ENCODE measurements at regions not wholly inside any gene's neighbourhood (a gene's known extent, or its start where the extent isn't known, plus 50 kb on each side); places are given as distances from the start of the nearest gene placed in this dataset.
"Not testable (repeated sequence)": the region's sequence is repeated elsewhere in the genome, so short reads cannot be mapped to it uniquely, and the experiment has no call there.

DNA sequence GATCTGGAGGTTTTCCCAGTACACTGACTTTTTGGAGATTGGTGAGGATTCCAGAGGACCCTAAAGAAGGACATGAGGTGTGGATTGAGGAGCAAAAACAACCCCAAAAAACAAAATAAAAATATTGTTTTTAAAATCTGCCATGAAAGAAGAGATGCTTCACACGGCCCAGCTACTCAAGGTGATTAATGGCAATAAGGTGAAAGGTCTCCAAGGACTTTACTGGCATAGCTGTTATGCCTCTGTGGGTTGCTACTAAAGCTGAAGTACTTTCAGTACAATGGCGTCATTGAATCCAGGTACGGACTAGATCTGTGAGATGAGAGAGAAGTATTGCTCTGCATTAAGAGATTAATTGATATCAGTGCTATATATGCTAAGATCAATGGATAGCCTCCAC is 606.4 kb downstream of the TDRD15 start:
- FAIRE-seq = no peak

DNA sequence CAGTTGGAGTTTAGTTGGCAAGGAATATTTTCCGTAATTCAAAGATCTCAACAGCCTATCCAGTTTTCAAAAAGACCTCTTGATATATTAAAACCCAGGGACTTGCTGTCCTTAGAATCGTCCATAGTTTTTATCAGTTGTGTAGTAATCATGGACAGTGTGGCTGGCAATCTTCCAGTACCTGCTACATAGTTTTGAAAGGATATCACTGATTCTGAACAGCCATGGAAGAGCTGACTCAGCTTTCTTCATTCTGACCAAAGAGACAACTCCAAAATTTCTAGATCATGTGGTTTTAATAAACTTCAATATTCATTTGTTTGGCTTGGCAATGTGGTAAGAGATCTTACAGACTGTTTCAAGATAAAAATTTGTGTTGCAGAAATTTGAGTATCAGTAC is 616.7 kb downstream of the TDRD15 start:
- no peak for FAIRE-seq

DNA sequence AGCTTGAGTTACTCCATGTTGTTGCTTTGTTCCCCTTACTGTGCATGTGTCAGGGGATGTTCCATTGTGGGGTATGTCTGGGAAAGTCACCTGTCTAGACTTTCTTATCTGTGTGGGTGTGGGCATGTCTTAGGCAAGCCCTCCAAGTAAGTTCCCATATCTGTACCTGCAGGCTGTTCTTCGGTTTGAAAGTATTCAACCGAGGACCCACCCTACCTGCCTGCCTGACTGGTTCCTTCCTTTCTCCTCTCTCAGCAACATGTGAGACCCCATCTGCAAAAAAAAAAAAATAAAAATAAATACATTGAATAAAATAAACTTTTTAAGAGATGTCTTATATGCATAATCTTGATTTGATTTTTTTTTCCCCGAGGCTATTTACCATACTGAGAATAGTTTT is 622.7 kb downstream of the TDRD15 start:
- FAIRE-seq = no peak

DNA sequence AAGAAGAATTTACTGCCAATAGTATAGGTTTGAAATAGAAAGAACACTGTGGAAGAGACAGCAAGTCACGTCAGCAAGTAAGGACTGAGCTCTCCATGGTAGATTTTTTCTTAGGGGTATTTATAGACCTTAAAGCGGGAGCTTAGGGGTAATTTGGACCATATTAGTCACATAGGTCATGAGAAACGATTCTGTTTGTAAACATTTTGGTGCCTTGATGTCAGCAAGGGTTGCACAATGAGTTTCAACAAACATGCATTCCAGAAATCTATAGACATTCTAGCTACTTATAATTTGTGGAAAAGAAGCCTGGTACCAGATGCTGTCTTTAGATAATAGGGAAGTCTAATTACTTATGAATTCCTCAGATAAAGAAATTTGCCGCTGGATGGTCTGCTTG is 624.7 kb downstream of the TDRD15 start:
- no peak for FAIRE-seq

DNA sequence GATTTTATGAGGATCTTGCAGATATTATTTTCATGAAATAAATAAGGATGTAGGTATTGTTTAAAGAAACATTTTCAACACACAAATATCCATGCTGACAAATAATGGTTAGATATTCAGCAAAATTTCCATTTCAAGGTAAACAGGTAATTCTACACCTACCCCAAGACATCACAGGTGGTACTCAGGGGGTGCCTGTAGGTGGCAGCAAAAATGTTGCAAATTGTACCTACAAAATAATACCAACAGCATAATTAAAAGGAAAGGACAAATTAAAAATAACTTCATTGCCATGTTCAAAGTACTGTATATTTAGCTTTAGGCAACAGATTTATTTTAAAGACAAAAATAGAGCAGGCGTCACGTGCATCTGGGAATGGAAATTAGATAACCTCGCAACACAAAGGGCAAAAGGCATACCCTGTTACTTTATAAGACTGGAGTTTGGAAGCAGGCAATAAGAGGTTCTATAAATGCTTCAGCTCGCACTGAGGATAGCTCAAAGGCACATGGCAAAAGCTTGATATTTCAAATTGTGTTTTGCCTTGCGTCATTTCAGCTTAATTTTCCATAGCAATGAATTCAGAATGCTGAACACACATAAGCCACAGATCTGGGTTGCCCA is 630.5 kb downstream of the TDRD15 start:
- no peak for FAIRE-seq

DNA sequence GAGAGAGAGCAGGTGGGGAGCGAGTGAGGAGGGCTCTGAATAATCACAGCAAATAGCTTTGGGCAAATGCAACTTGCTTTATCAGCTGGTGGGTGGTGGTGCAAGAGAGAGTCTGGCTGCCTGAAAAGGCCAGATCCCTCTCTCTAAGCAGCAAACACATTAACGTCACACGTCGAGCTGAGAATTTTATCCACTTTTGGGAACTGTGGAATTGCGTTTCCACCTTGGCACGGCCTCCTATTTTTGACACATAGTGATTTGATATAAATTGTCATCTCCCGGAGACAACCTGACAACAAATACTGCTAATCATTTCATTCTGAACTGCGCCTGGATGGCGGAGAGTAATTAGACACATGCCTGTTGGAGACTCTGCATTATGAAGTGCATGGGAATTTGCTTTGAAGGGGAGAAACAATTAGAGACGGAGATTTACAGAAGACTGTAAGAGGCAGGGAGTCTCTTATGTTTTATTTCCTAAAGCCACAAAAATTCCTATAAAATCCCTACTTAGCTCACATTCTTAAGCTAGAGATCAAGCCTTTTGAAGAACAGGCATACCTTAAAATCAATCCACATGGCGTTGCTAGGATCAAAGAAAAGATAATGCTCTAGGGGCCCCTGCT is 634.1 kb downstream of the TDRD15 start:
- FAIRE-seq = no peak

DNA sequence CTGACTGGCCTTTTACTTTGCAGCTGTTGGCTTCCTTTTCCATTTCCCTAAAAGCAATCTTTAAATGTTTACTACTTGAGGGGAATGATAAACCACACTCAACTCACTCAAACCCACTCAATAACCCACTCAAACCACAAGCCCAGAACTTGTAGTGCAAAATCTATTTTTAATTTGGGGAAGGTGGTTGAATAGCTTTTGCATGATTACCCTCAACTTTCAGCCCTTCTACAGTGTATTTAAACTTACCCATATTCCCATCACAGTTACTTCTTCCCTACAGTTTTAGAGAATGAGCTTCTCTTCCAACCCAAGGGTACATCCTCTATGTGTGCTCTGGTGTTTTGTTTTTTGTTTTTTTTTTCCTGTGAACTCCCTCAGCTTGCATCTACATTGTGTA is 636.1 kb downstream of the TDRD15 start:
- no peak for FAIRE-seq

DNA sequence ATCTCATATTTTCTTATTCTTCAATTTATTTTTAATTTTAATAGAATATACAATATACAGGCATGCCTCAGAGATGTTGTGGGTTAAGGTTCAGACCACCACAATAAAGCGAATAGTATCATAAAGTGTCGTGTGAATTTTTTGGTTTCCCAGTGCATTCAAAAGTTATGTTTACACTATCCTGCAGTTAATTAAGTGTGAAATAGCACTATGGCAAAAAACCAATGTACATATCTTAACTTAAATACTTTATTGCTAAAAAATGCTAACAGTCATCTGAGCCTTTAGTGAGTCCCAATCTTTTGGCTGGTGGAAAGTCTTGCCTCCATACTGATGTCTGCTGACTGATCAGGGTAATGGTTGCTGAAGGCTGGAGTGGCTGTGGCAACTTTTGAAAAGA is 637.6 kb downstream of the TDRD15 start:
- FAIRE-seq = no peak

DNA sequence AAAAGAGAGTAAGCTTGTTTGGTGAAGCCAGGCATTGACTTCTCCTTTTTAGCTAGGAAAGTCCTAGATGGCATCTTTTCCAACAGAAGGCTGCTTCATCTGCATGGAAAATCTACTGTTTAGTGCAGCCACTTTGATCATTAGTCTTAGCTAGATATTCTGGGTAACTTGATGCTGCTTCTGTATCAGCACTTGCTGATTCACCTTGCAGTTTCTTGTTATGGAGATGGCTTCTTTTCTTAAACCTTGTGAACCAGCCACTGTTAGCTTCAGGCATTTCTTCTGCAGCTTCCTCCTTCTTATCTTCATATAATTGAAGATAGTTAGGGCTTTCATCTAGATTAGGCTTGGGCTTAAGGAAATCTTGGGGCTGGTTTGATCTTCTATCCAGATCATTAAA is 639.7 kb downstream of the TDRD15 start:
- FAIRE-seq = no peak

DNA sequence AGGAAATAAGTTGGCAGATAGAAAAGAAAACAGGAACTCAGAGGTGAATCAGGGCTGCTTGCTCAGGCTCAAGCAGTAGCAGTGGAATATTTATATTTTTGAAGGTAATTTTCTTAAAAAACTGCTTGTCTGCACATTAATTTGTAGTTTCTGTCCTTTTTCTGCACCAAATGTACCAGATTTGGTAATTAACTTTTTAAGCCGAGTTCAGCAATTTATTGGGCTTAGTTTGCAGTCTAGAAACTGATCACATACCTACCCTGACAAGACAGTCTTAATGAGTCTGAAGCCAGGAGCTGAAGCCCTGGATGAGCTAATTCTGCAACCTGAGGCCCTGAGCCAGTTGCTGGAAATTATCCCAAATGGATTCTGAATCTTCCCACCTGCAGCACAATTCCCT is 647.0 kb downstream of the TDRD15 start:
- no peak for FAIRE-seq

DNA sequence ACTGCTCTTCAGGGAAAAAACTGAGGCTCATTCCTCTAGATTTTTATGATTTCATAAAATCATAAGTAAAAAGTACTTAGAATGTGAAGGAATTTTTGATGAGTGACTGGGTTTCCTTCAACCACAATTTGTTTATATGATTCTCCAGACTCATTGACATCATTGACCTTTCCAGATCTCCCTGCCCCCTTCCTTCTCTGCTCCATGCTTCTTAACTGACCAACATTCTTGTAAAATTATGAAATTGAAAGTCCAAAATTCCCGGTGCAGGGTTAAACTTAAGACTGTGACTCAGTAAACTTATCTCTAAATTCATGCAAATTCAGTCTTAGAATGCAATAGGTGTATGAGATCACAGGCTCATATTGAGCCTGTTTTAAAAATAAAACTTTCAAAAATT is 648.9 kb downstream of the TDRD15 start:
- FAIRE-seq = no peak

DNA sequence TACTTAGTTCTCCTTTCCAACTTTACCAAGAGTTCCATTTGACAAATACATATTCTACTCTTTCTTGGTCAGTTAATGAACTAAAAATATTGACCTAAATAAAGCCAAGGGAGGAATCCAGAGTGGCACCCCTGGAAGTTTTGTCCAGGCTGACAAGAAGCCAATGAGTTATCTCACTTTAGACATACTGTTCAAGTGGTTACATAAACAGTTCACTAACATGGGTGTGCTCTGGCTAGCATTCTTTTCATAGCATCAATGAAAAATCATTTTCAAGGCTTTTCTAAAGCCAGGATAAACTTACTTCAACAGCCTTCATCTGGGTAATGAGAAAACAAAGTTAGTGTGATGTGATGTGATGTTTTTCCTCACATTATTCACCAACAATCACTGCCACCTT is 649.4 kb downstream of the TDRD15 start:
- no peak for FAIRE-seq

DNA sequence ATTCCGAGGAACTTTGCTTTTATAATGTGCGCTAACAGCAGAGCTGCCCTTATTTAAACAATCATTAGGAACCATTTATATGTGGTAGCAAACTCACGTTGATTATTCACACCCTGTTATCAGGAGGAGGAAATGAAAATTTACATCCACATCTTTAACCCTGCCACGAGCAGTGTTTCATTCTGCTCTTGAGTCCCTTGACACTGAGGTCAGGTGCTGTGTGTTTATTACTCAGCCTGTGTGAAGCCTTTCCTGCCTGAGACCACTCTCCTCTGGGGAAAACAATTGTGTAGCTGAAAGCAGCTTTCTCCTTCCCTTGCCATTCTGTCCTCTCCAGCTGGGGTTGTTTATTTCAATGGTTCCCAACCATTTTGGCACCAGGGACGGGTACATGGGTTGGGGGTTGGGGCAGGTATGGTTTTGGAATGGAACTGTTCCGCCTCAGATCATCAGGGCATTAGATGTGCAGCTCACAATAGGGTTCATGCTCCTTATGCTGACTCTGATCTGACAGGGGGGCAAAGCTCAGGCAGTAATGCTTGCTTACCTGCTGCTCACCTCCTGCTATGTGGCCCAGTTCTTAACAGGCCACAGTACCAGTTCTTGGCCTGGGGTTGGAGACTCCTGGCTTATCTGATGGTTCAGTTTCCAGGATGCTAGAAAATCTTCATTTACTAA is 651.1 kb downstream of the TDRD15 start:
- FAIRE-seq = no peak

DNA sequence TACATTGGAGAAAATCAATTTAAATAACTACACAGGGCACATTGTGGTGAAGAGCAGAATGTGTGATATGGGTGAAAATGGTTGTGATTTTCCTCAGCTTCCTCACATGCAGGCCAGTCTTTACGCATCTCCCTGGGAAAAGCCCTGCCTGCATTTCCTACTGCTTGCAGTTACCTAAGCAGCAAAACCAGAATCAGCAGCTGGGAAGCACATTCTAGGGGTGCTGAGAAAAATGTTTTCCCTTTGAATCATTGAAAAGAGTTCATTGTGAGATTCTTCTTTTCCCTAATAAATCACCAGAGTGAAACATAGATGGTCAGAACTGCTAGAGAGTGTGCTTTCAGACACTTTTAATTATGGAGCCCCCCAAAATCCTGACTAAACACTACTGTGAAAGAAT is 656.0 kb downstream of the TDRD15 start:
- FAIRE-seq = no peak

DNA sequence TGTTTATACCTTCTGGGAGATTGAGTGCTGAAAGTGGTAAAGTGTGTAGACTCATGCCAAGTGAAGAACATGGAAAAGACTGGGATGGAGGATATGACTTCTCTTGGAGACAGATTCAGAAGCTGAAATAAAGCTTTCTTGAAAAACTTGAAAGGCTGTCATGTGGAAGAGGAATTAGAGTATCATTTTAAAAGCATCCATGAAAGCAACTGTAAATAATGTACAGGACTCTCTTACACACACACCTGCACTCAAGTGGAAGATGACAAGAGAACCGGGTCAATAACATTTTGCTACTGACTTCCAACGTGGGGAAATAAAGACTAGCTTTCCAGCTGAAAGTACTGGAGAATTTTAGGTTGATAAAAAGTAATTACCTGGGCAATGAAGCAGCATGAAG is 658.2 kb downstream of the TDRD15 start:
- FAIRE-seq = no peak

DNA sequence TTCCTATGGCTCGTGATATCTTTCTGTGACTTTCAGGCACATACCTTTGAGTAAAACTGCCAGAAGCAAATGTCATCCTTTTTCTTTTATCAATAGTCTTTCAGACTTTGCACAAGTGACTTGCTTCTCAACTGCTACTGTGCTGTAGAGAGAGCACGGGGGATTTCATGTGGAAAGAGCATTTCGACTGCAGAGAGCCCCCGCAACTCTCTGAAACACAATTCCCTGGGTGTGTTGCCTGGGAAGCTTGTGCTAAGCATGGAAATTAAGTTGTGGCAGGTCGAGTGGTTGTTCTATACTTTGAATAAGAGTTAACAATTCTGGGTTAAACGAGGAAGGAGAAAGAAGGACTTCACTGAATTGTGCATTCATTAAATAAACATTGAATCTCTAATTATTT is 659.1 kb downstream of the TDRD15 start:
- no peak for FAIRE-seq

DNA sequence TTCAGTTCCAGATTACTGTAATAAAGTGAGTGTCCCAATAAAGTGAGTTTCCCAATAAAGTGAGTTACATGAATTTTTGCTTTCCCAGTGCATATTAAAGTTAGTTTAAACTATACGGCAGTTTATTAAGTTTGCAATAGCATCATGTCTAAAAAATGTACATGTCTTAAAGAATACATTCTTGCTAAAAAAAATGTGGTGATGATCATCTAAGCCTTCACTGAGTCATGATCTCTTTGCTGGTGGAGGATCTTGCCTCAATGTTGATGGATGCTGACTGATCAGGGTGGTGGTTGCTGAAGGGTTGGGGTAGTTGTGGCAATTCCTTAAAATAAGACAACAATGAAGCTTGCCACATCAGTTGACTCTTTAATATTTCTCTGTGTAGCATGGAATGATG is 664.2 kb downstream of the TDRD15 start:
- FAIRE-seq = no peak

DNA sequence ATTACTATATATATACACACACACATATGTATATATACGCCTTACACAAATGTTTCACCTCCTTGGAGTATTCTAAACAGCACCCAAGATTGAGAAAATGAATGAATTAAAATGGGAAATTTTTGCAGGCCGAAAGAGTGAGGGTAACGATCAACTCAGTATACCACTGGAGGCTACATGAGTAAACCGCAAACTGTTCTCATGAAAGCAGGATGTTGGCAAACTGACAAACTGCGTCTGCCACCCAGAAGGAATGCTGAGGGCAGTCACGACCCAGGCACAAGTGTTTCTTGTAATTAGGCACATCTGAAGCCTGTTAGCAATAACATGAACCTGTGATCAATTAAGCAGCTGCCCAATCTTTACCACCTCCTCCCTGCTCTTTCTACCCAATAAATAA is 666.5 kb downstream of the TDRD15 start:
- FAIRE-seq = not testable (repeated sequence)

DNA sequence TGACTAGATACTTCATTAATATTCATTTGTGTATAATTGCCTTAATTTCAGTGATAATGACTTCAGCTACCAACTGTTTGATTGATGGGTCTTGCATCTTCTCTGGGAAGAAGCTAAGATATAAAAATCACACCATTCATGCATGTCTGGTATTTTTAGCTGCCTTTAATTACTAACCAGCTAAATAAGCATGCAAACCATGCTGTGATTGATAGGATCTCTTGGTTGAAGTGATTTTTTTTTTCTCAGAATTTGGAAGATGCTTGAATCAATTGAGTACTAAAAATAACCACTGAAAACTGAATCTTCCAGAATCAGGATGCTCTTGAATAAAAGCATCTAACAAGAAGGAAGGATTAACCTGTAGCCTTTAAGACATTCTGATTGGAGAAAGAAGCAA is 668.8 kb downstream of the TDRD15 start:
- no peak for FAIRE-seq

DNA sequence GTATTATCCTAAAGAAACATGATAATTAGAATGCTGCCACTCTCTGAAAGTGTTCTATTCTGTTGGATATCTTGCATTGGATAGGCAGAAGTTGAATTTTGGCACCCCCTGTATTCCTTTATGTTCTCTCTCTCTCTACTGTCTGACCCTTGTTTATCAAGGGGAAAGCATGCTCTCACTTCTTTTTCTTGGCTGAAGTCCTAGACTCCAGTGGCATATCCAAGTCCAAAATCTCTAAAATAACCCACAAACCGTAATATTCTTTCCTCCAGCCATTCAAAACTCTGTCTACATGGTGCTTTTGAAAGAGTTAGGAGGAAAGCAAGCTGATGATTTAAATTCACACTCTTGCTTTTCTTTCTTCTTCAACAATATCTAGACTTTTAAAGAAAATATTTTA is 669.7 kb downstream of the TDRD15 start:
- FAIRE-seq = no peak

DNA sequence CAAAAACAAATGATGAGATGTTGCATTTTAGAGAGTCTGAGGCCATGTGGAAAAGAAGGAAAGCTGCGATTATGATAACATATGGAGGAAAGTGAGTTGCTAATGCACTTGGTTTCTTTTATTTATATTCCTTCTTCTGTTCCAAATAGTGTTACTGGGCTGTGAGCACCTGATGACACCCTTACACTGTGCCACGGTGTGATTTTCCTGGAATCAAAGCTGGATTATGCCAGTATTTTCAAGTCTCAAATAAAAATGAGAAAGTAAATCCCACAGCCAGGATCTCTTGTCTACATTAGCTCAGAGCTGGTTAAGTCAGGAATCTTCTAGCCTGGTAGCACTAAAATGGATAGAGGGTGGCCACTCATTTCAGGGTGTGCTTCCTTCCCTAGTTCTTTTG is 670.8 kb downstream of the TDRD15 start:
- no peak for FAIRE-seq

DNA sequence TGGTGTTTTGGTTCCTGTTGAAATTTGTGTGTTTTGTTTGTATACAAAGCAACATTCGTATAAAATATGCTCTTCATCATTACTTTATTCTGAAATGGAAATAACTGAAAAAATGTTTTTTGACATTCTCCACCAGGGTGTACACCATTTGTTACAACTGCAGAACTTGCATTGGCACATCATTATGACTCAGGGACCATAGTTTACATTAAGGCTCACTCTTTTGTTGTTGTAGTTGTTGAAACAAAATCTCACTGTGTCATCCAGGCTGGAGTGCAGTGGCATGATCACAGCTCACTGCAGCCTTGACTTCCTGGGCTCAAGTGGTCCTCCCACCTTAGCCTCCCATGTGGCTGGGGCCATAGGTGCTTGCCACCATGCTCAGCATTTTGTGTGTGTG is 676.6 kb downstream of the TDRD15 start:
- no peak for FAIRE-seq

DNA sequence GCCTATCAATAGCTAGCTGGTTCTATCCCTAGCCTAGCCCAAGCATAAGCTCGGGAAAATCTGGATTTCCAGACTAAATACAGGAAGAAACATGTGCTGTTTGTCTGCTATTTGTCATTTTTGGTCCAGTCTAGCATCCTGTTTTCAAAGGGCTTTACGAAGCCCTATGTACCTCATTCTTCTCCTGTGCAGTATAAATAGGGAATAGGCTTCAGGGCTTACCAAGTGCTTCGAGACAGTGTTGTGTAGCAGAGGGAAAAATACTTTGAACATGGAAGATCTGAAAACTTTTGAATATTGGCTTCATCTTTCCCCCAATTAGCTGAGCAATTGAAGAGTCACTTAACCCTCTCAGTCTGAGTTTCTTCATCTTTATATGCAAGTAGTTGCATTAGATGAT is 679.8 kb downstream of the TDRD15 start:
- no peak for FAIRE-seq

DNA sequence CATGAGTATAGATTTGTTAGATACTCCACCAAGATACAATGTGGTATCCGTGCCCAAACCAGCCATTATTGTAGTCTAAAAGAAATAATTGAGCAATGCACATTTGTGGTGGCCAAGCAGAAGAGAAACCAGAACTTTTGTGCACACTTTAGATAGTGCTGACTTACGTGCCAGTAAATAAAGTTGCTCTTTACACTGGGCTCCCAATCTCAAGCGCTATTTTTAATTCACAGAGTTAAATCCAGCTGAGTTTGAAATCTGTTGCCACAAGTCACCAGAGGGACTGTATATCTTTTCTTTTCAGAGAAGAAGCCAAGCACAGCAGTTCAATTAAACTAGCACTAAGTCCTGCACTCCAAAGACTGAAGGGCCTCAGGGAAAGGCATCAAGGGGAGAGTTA is 680.4 kb downstream of the TDRD15 start:
- FAIRE-seq = no peak

DNA sequence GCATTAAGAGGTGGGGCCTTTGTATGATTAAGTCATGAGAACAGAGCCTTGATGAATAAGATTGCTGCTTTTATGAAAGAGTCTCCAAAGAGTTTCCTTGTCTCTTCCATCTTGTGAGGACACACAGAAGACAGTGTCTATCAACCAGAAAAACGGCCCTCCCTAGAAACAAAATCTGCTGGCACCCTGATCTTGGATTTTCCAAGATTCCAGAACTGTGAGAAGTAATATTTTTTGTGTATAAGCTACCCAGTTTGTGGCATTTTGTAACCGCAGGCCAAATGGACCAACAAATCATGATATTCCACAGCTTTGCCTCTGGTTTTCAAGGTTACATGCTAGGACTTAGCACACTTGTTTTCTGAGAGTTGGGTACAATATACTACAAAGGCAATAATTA is 687.8 kb downstream of the TDRD15 start:
- no peak for FAIRE-seq

Measured in A204.1 (cell line).